ENCODE measurements at regions not wholly inside any gene's neighbourhood (a gene's known extent, or its start where the extent isn't known, plus 50 kb on each side); places are given as distances from the start of the nearest gene placed in this dataset.

DNA sequence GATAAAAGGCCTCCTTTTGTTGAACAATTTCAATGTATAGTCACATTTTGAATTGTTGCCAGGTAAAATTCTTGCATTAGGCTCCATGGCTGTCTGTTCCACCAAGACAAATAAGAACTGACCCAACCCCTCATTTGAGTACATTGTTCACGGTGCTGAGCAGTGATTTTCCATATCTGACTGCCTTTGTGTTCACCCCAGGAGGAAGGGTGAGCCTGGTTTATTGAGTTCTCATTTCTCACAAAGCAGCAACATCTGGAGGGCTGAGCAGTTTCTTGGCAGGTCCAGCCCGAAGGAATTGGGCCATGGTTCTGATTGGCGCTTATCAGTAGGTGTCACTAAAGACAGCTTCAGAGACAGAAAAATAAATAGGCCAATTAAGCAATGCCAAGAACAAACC is 149.1 kb downstream of the BMP4 start:
- Histone ChIP-seq H3K27me3 (no peaks in the 10 kb centered on the region), H3K27ac (no peak overlapping the region), H3K4me1 (no peaks in the 10 kb centered on the region), H3K9me3 (no peaks in the 10 kb centered on the region), H3K36me3 (no peaks in the 10 kb centered on the region), H3K9ac (ENCODE audit: low read depth in 2 of 2, low read length in 2 of 2) (no peak overlapping the region), H3K4me3 (no peak overlapping the region)
- no peak for DNase-seq
- TF ChIP-seq, protein P1, sequence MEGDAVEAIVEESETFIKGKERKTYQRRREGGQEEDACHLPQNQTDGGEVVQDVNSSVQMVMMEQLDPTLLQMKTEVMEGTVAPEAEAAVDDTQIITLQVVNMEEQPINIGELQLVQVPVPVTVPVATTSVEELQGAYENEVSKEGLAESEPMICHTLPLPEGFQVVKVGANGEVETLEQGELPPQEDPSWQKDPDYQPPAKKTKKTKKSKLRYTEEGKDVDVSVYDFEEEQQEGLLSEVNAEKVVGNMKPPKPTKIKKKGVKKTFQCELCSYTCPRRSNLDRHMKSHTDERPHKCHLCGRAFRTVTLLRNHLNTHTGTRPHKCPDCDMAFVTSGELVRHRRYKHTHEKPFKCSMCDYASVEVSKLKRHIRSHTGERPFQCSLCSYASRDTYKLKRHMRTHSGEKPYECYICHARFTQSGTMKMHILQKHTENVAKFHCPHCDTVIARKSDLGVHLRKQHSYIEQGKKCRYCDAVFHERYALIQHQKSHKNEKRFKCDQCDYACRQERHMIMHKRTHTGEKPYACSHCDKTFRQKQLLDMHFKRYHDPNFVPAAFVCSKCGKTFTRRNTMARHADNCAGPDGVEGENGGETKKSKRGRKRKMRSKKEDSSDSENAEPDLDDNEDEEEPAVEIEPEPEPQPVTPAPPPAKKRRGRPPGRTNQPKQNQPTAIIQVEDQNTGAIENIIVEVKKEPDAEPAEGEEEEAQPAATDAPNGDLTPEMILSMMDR (IDR thresholded peaks at IDR 0.05) = no peak
- intact Hi-C loops (cut with DNase I) = no loop called here

DNA sequence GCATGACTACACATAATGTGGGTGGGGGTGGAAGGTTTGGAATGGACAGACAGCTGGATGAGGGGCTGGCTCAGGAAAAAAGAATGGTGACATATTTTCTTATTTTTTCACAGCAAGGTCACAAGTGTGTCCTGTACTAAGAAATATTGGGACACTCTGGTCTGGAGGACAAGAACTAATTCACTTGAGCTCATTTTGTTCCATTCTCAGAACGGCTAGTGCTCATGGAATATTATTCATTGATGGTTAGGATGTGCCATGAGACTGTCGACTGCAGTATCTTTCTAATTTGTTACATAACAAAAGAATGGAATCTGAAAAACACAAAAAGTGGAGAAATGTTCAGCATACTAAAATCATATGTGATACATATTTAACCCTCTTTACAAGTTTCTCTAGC is 149.5 kb downstream of the BMP4 start:
- no peak overlapping the region for H3K4me3 ChIP-seq
- no peaks in the 10 kb centered on the region for H3K27me3 ChIP-seq
- TF ChIP-seq, protein P1 (IDR thresholded peaks at IDR 0.05) = no peak
- no peak overlapping the region for H3K27ac ChIP-seq
- DNase-seq = no peak
- intact Hi-C loops (cut with DNase I) = no loop called here
- H3K9me3 ChIP-seq = no peaks in the 10 kb centered on the region
- no peaks in the 10 kb centered on the region for H3K4me1 ChIP-seq
- H3K9ac ChIP-seq (ENCODE audit: low read depth in 2 of 2, low read length in 2 of 2) = no peak overlapping the region
- no peaks in the 10 kb centered on the region for H3K36me3 ChIP-seq

GRCh38 chr14:53796734-53797133 is 159.9 kb downstream of the BMP4 start:
- DNase-seq = peak; percentile 23
- intact Hi-C loops (cut with DNase I) = no loop called here

DNA sequence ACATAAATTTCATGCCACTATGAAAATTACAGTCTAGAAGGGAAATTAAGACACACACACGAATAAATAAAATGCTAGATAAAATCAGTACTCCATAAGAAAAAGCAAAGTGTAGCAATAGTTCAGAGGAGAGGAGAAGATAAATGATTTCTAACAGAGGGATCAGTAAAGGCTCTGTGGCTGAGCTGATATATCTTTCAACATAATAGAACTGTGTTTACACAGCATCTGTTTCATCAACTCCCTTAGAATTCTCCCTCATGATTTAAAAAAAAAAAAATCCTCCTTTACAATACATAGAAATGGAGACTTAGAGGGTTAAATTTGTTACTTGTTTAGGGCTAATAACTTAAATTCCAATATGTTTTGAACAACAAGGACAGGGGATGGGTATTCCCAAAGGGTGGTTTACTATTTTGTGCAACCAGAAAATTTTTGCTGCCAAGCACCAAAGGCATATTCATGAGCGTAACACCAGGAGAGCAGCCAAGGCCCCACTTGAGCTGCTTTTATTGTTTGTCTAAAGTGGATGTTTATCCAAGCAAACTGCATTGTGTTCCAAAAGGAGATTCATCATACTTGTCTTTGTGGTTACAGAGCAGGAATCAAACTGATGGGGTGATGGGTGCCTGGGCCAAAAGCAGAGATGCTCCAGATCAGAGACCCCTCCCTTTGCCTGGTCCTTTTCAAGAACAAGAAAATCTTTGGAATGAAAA is 162.7 kb downstream of the BMP4 start:
- TF ChIP-seq, protein P1 (IDR thresholded peaks at IDR 0.05) = no peak
- intact Hi-C loops (cut with DNase I) = no loop called here
- no peaks in the 10 kb centered on the region for H3K36me3 ChIP-seq
- no peaks in the 10 kb centered on the region for H3K27me3 ChIP-seq
- no peak overlapping the region for H3K4me3 ChIP-seq
- no peaks in the 10 kb centered on the region for H3K4me1 ChIP-seq
- H3K9ac ChIP-seq (ENCODE audit: low read depth in 2 of 2, low read length in 2 of 2) = no peak overlapping the region
- H3K27ac ChIP-seq = no peak overlapping the region
- DNase-seq = peak; percentile 32
- H3K9me3 ChIP-seq = no peaks in the 10 kb centered on the region

More at GRCh38 chr14:53796734-53797133, 159.9 kb downstream of the BMP4 start:
- no peaks in the 10 kb centered on the region for H3K27me3 ChIP-seq
- no peak overlapping the region for H3K9ac ChIP-seq (ENCODE audit: low read depth in 2 of 2, low read length in 2 of 2)
- H3K36me3 ChIP-seq = no peaks in the 10 kb centered on the region
- no peaks in the 10 kb centered on the region for H3K9me3 ChIP-seq
- H3K4me1 ChIP-seq = no peaks in the 10 kb centered on the region
- TF ChIP-seq, protein P1 (IDR thresholded peaks at IDR 0.05) = no peak
- H3K27ac ChIP-seq = no peak overlapping the region
- no peak overlapping the region for H3K4me3 ChIP-seq

DNA sequence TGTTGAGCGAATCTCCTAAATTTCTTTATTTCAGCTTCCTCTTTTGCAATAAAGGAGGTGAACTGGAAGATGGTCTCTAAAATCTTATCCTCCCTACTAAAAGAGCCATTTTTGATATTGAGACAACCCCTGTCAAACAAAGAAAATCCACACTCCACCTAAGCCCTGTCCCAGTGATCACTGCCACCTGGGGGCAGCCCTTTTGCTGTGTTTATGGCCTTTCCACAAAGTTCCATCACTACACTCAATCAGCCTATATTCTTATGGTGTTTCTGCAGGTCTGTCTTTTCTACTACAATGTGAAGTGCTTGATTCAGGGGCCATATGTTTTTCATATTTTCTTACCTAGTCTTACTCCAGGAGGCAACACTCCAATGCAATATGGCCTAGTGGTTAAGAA is 163.7 kb downstream of the BMP4 start:
- intact Hi-C loops (cut with DNase I) = no loop called here
- no peak for DNase-seq
- Histone ChIP-seq H3K4me3 (no peak overlapping the region), H3K36me3 (no peaks in the 10 kb centered on the region), H3K9me3 (no peaks in the 10 kb centered on the region), H3K9ac (ENCODE audit: low read depth in 2 of 2, low read length in 2 of 2) (no peak overlapping the region), H3K4me1 (no peaks in the 10 kb centered on the region), H3K27me3 (no peaks in the 10 kb centered on the region), H3K27ac (no peak overlapping the region)
- TF ChIP-seq, protein P1 (IDR thresholded peaks at IDR 0.05) = no peak

Measured in colonic mucosa (tissue), 4 donors.